ENCODE measurements at regions not wholly inside any gene's neighbourhood (a gene's known extent, or its start where the extent isn't known, plus 50 kb on each side); places are given as distances from the start of the nearest gene placed in this dataset.

GRCh38 chr20:12956303-12956702 is 52.5 kb upstream of the SPTLC3 start:
- FAIRE-seq = no peak

GRCh38 chr20:12957968-12958367 is 50.8 kb upstream of the SPTLC3 start:
- 53 to 55% methylated on average over 2 of the region's 2 CpGs for WGBS, 2 donors
- intact Hi-C loops (cut with DNase I) = no loop called here
- H3K27ac ChIP-seq = no peak overlapping the region
- H3K4me3 ChIP-seq = no peak overlapping the region
- H3K27me3 ChIP-seq = no peaks in the 10 kb centered on the region
- H3K36me3 ChIP-seq = no peaks in the 10 kb centered on the region
- no peaks in the 10 kb centered on the region for H3K4me1 ChIP-seq
- no peaks in the 10 kb centered on the region for H3K9me3 ChIP-seq
- no peak for FAIRE-seq
- no peak for ATAC-seq
- no peak for DNase-seq
- TF ChIP-seq CTCF (IDR thresholded peaks at IDR 0.05) = no peak

More at GRCh38 chr20:12956303-12956702, 52.5 kb upstream of the SPTLC3 start:
- no peaks in the 10 kb centered on the region for H3K36me3 ChIP-seq
- H3K27me3 ChIP-seq = no peaks in the 10 kb centered on the region
- no peaks in the 10 kb centered on the region for H3K4me1 ChIP-seq
- H3K4me3 ChIP-seq = no peak overlapping the region
- H3K27ac ChIP-seq = no peak overlapping the region
- DNase-seq (no peak), ATAC-seq (no peak)
- H3K9me3 ChIP-seq = no peaks in the 10 kb centered on the region
- intact Hi-C loops (cut with DNase I) = no loop called here
- no peak for TF ChIP-seq CTCF (IDR thresholded peaks at IDR 0.05)
